ENCODE measurements at regions not wholly inside any gene's neighbourhood (a gene's known extent, or its start where the extent isn't known, plus 50 kb on each side); places are given as distances from the start of the nearest gene placed in this dataset.

GRCh38 chr2:147108548-147108947 is 736.3 kb upstream of the ACVR2A start:
- DNase-seq (no peak), ATAC-seq (no peak)
- H3K4me3 Mint-ChIP-seq, result no peak overlapping the region
- no peaks in the 10 kb centered on the region for H3K36me3 Mint-ChIP-seq (ENCODE audit: insufficient read depth)
- H3K4me1 Mint-ChIP-seq (ENCODE audit: low read depth), result no peaks in the 10 kb centered on the region
- H3K27me3 Mint-ChIP-seq (ENCODE audit: low read depth), result peaks cover 4% of the 10 kb centered on the region
- peaks cover 4% of the 10 kb centered on the region for H3K9me3 Mint-ChIP-seq

GRCh38 chr2:147101941-147102790 is 742.7 kb upstream of the ACVR2A start:
- DNase-seq (no peak), ATAC-seq (no peak)
- H3K4me1 Mint-ChIP-seq (ENCODE audit: low read depth), result no peaks in the 10 kb centered on the region
- H3K36me3 Mint-ChIP-seq (ENCODE audit: insufficient read depth), result no peaks in the 10 kb centered on the region
- no peaks in the 10 kb centered on the region for H3K27me3 Mint-ChIP-seq (ENCODE audit: low read depth)
- H3K9me3 Mint-ChIP-seq, result no peaks in the 10 kb centered on the region
- H3K4me3 Mint-ChIP-seq, result no peak overlapping the region

GRCh38 chr2:147100406-147101035 is 744.3 kb upstream of the ACVR2A start:
- H3K9me3 Mint-ChIP-seq, result no peaks in the 10 kb centered on the region
- no peak for DNase-seq

GRCh38 chr2:147099845-147100244 is 745.0 kb upstream of the ACVR2A start:
- no peaks in the 10 kb centered on the region for H3K9me3 Mint-ChIP-seq
- no peak for DNase-seq

More at GRCh38 chr2:147100406-147101035, 744.3 kb upstream of the ACVR2A start:
- Mint-ChIP-seq H3K4me3 (no peak overlapping the region), H3K36me3 (ENCODE audit: insufficient read depth) (no peaks in the 10 kb centered on the region), H3K27me3 (ENCODE audit: low read depth) (no peaks in the 10 kb centered on the region), H3K4me1 (ENCODE audit: low read depth) (peaks cover 2% of the 10 kb centered on the region)
- no peak for ATAC-seq

GRCh38 chr2:147098940-147099339 is 745.9 kb upstream of the ACVR2A start:
- DNase-seq, result no peak
- no peak for ATAC-seq
- H3K4me3 Mint-ChIP-seq, result no peak overlapping the region
- no peaks in the 10 kb centered on the region for H3K36me3 Mint-ChIP-seq (ENCODE audit: insufficient read depth)
- H3K9me3 Mint-ChIP-seq, result no peaks in the 10 kb centered on the region
- peaks cover 2% of the 10 kb centered on the region for H3K27me3 Mint-ChIP-seq (ENCODE audit: low read depth)
- H3K4me1 Mint-ChIP-seq (ENCODE audit: low read depth), result peaks cover 2% of the 10 kb centered on the region

More at GRCh38 chr2:147099845-147100244, 745.0 kb upstream of the ACVR2A start:
- no peaks in the 10 kb centered on the region for H3K27me3 Mint-ChIP-seq (ENCODE audit: low read depth)
- no peaks in the 10 kb centered on the region for H3K36me3 Mint-ChIP-seq (ENCODE audit: insufficient read depth)
- no peak overlapping the region for H3K4me3 Mint-ChIP-seq
- H3K4me1 Mint-ChIP-seq (ENCODE audit: low read depth), result peaks cover 2% of the 10 kb centered on the region
- no peak for ATAC-seq

GRCh38 chr2:147097747-147098146 is 747.1 kb upstream of the ACVR2A start:
- H3K27me3 Mint-ChIP-seq (ENCODE audit: low read depth), result peaks cover 2% of the 10 kb centered on the region
- no peaks in the 10 kb centered on the region for H3K9me3 Mint-ChIP-seq
- DNase-seq (no peak), ATAC-seq (no peak)
- peaks cover 2% of the 10 kb centered on the region for H3K4me1 Mint-ChIP-seq (ENCODE audit: low read depth)
- no peak overlapping the region for H3K4me3 Mint-ChIP-seq
- no peaks in the 10 kb centered on the region for H3K36me3 Mint-ChIP-seq (ENCODE audit: insufficient read depth)

GRCh38 chr2:147096671-147097070 is 748.2 kb upstream of the ACVR2A start:
- H3K9me3 Mint-ChIP-seq, result no peaks in the 10 kb centered on the region
- no peak for DNase-seq

GRCh38 chr2:147095376-147095775 is 749.5 kb upstream of the ACVR2A start:
- Mint-ChIP-seq H3K36me3 (ENCODE audit: insufficient read depth) (no peaks in the 10 kb centered on the region), H3K4me3 (no peak overlapping the region), H3K27me3 (ENCODE audit: low read depth) (peaks cover 2% of the 10 kb centered on the region), H3K4me1 (ENCODE audit: low read depth) (peaks cover 2% of the 10 kb centered on the region), H3K9me3 (no peaks in the 10 kb centered on the region)
- DNase-seq (no peak), ATAC-seq (no peak)

More at GRCh38 chr2:147096671-147097070, 748.2 kb upstream of the ACVR2A start:
- peaks cover 2% of the 10 kb centered on the region for H3K27me3 Mint-ChIP-seq (ENCODE audit: low read depth)
- peaks cover 2% of the 10 kb centered on the region for H3K4me1 Mint-ChIP-seq (ENCODE audit: low read depth)
- no peaks in the 10 kb centered on the region for H3K36me3 Mint-ChIP-seq (ENCODE audit: insufficient read depth)
- H3K4me3 Mint-ChIP-seq, result no peak overlapping the region
- peak; percentile 73 to 79 for ATAC-seq

GRCh38 chr2:147094077-147094476 is 750.8 kb upstream of the ACVR2A start:
- ATAC-seq, result no peak
- Mint-ChIP-seq H3K9me3 (no peaks in the 10 kb centered on the region), H3K36me3 (ENCODE audit: insufficient read depth) (no peaks in the 10 kb centered on the region), H3K27me3 (ENCODE audit: low read depth) (peaks cover 2% of the 10 kb centered on the region), H3K4me1 (ENCODE audit: low read depth) (peaks cover 2% of the 10 kb centered on the region), H3K4me3 (no peak overlapping the region)
- no peak for DNase-seq

- peaks cover 2% of the 10 kb centered on the region for H3K4me1 Mint-ChIP-seq (ENCODE audit: low read depth)
- peaks cover 2% of the 10 kb centered on the region for H3K27me3 Mint-ChIP-seq (ENCODE audit: low read depth)
- DNase-seq (no peak), ATAC-seq (no peak)
- H3K36me3 Mint-ChIP-seq (ENCODE audit: insufficient read depth), result no peaks in the 10 kb centered on the region
- H3K9me3 Mint-ChIP-seq, result no peaks in the 10 kb centered on the region
- H3K4me3 Mint-ChIP-seq, result no peak overlapping the region
Observed at GRCh38 chr2:147092266-147092665, 752.6 kb upstream of the ACVR2A start.

- ATAC-seq (no peak), DNase-seq (no peak)
- no peaks in the 10 kb centered on the region for H3K36me3 Mint-ChIP-seq (ENCODE audit: insufficient read depth)
- no peak overlapping the region for H3K4me3 Mint-ChIP-seq
- H3K9me3 Mint-ChIP-seq, result no peaks in the 10 kb centered on the region
- peaks cover 2% of the 10 kb centered on the region for H3K27me3 Mint-ChIP-seq (ENCODE audit: low read depth)
- H3K4me1 Mint-ChIP-seq (ENCODE audit: low read depth), result peaks cover under 1% of the 10 kb centered on the region
Observed at GRCh38 chr2:147091448-147091847, 753.4 kb upstream of the ACVR2A start.

GRCh38 chr2:147088871-147089270 is 756.0 kb upstream of the ACVR2A start:
- Mint-ChIP-seq H3K4me3 (no peak overlapping the region), H3K9me3 (no peaks in the 10 kb centered on the region), H3K27me3 (ENCODE audit: low read depth) (no peaks in the 10 kb centered on the region), H3K4me1 (ENCODE audit: low read depth) (no peaks in the 10 kb centered on the region), H3K36me3 (ENCODE audit: insufficient read depth) (no peaks in the 10 kb centered on the region)
- no peak for ATAC-seq
- DNase-seq, result no peak

- no peaks in the 10 kb centered on the region for H3K9me3 Mint-ChIP-seq
- H3K4me1 Mint-ChIP-seq (ENCODE audit: low read depth), result peaks cover 3% of the 10 kb centered on the region
- no peaks in the 10 kb centered on the region for H3K27me3 Mint-ChIP-seq (ENCODE audit: low read depth)
- ATAC-seq, result no peak
- no peak for DNase-seq
- no peaks in the 10 kb centered on the region for H3K36me3 Mint-ChIP-seq (ENCODE audit: insufficient read depth)
- H3K4me3 Mint-ChIP-seq, result no peak overlapping the region
Observed at GRCh38 chr2:147086715-147087114, 758.1 kb upstream of the ACVR2A start.

GRCh38 chr2:147083664-147084063 is 761.2 kb upstream of the ACVR2A start:
- H3K9me3 Mint-ChIP-seq, result no peaks in the 10 kb centered on the region
- no peak for ATAC-seq
- no peaks in the 10 kb centered on the region for H3K36me3 Mint-ChIP-seq (ENCODE audit: insufficient read depth)
- no peaks in the 10 kb centered on the region for H3K27me3 Mint-ChIP-seq (ENCODE audit: low read depth)
- no peak for DNase-seq
- no peak overlapping the region for H3K4me3 Mint-ChIP-seq
- H3K4me1 Mint-ChIP-seq (ENCODE audit: low read depth), result peaks cover 3% of the 10 kb centered on the region
